Vagina (tissue), 2 donors: ENCODE measurements at regions not wholly inside any gene's neighbourhood (a gene's known extent, or its start where the extent isn't known, plus 50 kb on each side); places are given as distances from the start of the nearest gene placed in this dataset.

ENCODE experiments used
- DNase-seq, 2 donors: peaks; one replicate each; pipeline ENCODE4 v3.0.0-alpha.2; 2017; ENCODE audit errors: extremely low spot score in 2 of 2
- H3K27ac ChIP-seq: fragments of 200-600 bp; sonication (generic); one replicate; pipeline ENCODE4 v1.5.1; 2019
- H3K27me3 ChIP-seq: fragments of 200-600 bp; sonication (generic); one replicate; pipeline ENCODE4 v1.5.1; 2019
- H3K36me3 ChIP-seq, 2 donors: fragments of 200-600 bp; sonication (generic); one replicate each; pipeline ENCODE4 v1.5.1; 2017 to 2019
- H3K4me1 ChIP-seq: fragments of 200-600 bp; sonication (generic); one replicate; pipeline ENCODE4 v1.5.1; 2019
- H3K4me3 ChIP-seq, 2 donors: fragments of 200-600 bp; sonication (generic); 1 replicate in 1 of 2; 2 replicates in 1 of 2; pipeline ENCODE4 v1.5.1; 2016 to 2019
- H3K9me3 ChIP-seq: fragments of 200-600 bp; sonication (generic); one replicate; pipeline ENCODE4 v1.5.1; 2019
- CTCF ChIP-seq, 3 experiments: fragments of 450-650 bp in 2 of 3; fragments of 200-600 bp in 1 of 3; sonication (generic) in 1 of 3; IDR thresholded peaks; one replicate each; pipeline ENCODE4 v1.5.1; 2017 to 2019; ENCODE audit warnings: antibody characterized with exemption in 3 of 3, mild to moderate bottlenecking in 2 of 3, moderate library complexity in 2 of 3
- POLR2A ChIP-seq, 2 donors: fragments of 450-650 bp; IDR thresholded peaks; one replicate each; pipeline ENCODE4 v1.6.1; 2017; ENCODE audit warnings: antibody characterized with exemption in 2 of 2, mild to moderate bottlenecking in 2 of 2, moderate library complexity in 2 of 2
- POLR2AphosphoS5 ChIP-seq, 2 donors: sonication (generic); formaldehyde crosslinking; IDR thresholded peaks; one replicate each; pipeline ENCODE4 v1.9.0; 2017; ENCODE audit warnings: antibody characterized with exemption in 2 of 2, mild to moderate bottlenecking in 2 of 2, low read depth in 1 of 2; ENCODE audit not compliant: insufficient read depth in 1 of 2
- intact Hi-C: fragments of 100-400 bp; cut with DNase I; formaldehyde crosslinking; loops from one replicate; pipeline ENCODE4 v1.15.1; 2023

GRCh38 chr17:33560871-33561270, 267.8 kb upstream of the ASIC2 start:
- no peaks in the 10 kb centered on the region for H3K9me3 ChIP-seq
- no peaks in the 10 kb centered on the region for H3K36me3 ChIP-seq
- no peak overlapping the region for H3K4me3 ChIP-seq
- H3K27ac ChIP-seq = no peak overlapping the region
- no peaks in the 10 kb centered on the region for H3K27me3 ChIP-seq
- intact Hi-C loops = no loop called here
- no peaks in the 10 kb centered on the region for H3K4me1 ChIP-seq
- no peak for DNase-seq
- no peak for TF ChIP-seq CTCF (IDR thresholded peaks at IDR 0.05)
- TF ChIP-seq POLR2A (IDR thresholded peaks at IDR 0.05) = no peak
- no peak for TF ChIP-seq POLR2AphosphoS5 (IDR thresholded peaks at IDR 0.05; ENCODE audit: insufficient read depth in 1 of 2, low read depth in 1 of 2)

- no peak overlapping the region for H3K4me3 ChIP-seq
- H3K36me3 ChIP-seq = no peaks in the 10 kb centered on the region
- H3K27ac ChIP-seq = no peak overlapping the region
- no peaks in the 10 kb centered on the region for H3K27me3 ChIP-seq
- TF ChIP-seq CTCF (IDR thresholded peaks at IDR 0.05) (no peak), POLR2A (IDR thresholded peaks at IDR 0.05) (no peak), POLR2AphosphoS5 (IDR thresholded peaks at IDR 0.05; ENCODE audit: insufficient read depth in 1 of 2, low read depth in 1 of 2) (no peak)
- intact Hi-C loops = no loop called here
- no peak for DNase-seq
- no peaks in the 10 kb centered on the region for H3K9me3 ChIP-seq
- no peaks in the 10 kb centered on the region for H3K4me1 ChIP-seq
These were observed 268.7 kb upstream of the ASIC2 start for GRCh38 chr17:33561569-33562334.

GRCh38 chr17:33562792-33563191, 269.7 kb upstream of the ASIC2 start:
- no peaks in the 10 kb centered on the region for H3K27me3 ChIP-seq
- no peaks in the 10 kb centered on the region for H3K36me3 ChIP-seq
- H3K4me3 ChIP-seq = no peak overlapping the region
- no peaks in the 10 kb centered on the region for H3K4me1 ChIP-seq
- TF ChIP-seq POLR2A (IDR thresholded peaks at IDR 0.05) (no peak), CTCF (IDR thresholded peaks at IDR 0.05) (no peak), POLR2AphosphoS5 (IDR thresholded peaks at IDR 0.05; ENCODE audit: insufficient read depth in 1 of 2, low read depth in 1 of 2) (no peak)
- H3K27ac ChIP-seq = no peak overlapping the region
- intact Hi-C loops = no loop called here
- no peak for DNase-seq
- no peaks in the 10 kb centered on the region for H3K9me3 ChIP-seq

GRCh38 chr17:33564146-33564545, 271.1 kb upstream of the ASIC2 start:
- intact Hi-C loops = no loop called here
- Histone ChIP-seq H3K4me3 (no peak overlapping the region), H3K9me3 (no peaks in the 10 kb centered on the region), H3K27ac (no peak overlapping the region), H3K4me1 (no peaks in the 10 kb centered on the region), H3K27me3 (no peaks in the 10 kb centered on the region), H3K36me3 (no peaks in the 10 kb centered on the region)
- TF ChIP-seq POLR2A (IDR thresholded peaks at IDR 0.05) (no peak), POLR2AphosphoS5 (IDR thresholded peaks at IDR 0.05; ENCODE audit: insufficient read depth in 1 of 2, low read depth in 1 of 2) (no peak), CTCF (IDR thresholded peaks at IDR 0.05) (no peak)
- no peak for DNase-seq

GRCh38 chr17:33567223-33567622, 274.1 kb upstream of the ASIC2 start:
- Histone ChIP-seq H3K4me1 (no peaks in the 10 kb centered on the region), H3K27me3 (no peaks in the 10 kb centered on the region), H3K9me3 (no peaks in the 10 kb centered on the region), H3K27ac (no peak overlapping the region), H3K4me3 (no peak overlapping the region), H3K36me3 (no peaks in the 10 kb centered on the region)
- intact Hi-C loops = no loop called here
- no peak for DNase-seq
- no peak for TF ChIP-seq CTCF (IDR thresholded peaks at IDR 0.05)
- no peak for TF ChIP-seq POLR2A (IDR thresholded peaks at IDR 0.05)
- no peak for TF ChIP-seq POLR2AphosphoS5 (IDR thresholded peaks at IDR 0.05; ENCODE audit: insufficient read depth in 1 of 2, low read depth in 1 of 2)
